ENCODE measurements at regions not wholly inside any gene's neighbourhood (a gene's known extent, or its start where the extent isn't known, plus 50 kb on each side); places are given as distances from the start of the nearest gene placed in this dataset.

- Mint-ChIP-seq H3K36me3 (no peaks in the 10 kb centered on the region), H3K27ac (no peak overlapping the region), H3K9me3 (peaks cover 25% of the 10 kb centered on the region), H3K4me1 (ENCODE audit: low read depth in 2 of 2) (no peaks in the 10 kb centered on the region), H3K27me3 (no peaks in the 10 kb centered on the region), H3K4me3 (no peak overlapping the region)
- DNase-seq (ENCODE audit: low spot score) (no peak), ATAC-seq (no peak)
Measured at GRCh38 chr13:34430294-34430693, 511.8 kb upstream of the NBEA start.

GRCh38 chr13:34431827-34432581 lies 510.1 kb upstream of the NBEA start:
- no peaks in the 10 kb centered on the region for H3K4me1 Mint-ChIP-seq (ENCODE audit: low read depth in 2 of 2)
- no peak overlapping the region for H3K4me3 Mint-ChIP-seq
- no peaks in the 10 kb centered on the region for H3K36me3 Mint-ChIP-seq
- DNase-seq (ENCODE audit: low spot score): no peak
- ATAC-seq: no peak
- no peaks in the 10 kb centered on the region for H3K27me3 Mint-ChIP-seq
- peaks cover 19% of the 10 kb centered on the region for H3K9me3 Mint-ChIP-seq
- no peak overlapping the region for H3K27ac Mint-ChIP-seq

GRCh38 chr13:34435338-34435737 lies 506.7 kb upstream of the NBEA start:
- no peak for ATAC-seq
- Mint-ChIP-seq H3K27ac (no peak overlapping the region), H3K36me3 (no peaks in the 10 kb centered on the region), H3K4me1 (ENCODE audit: low read depth in 2 of 2) (no peaks in the 10 kb centered on the region), H3K27me3 (no peaks in the 10 kb centered on the region), H3K4me3 (no peak overlapping the region), H3K9me3 (peaks cover 7% of the 10 kb centered on the region)
- no peak for DNase-seq (ENCODE audit: low spot score)

- H3K36me3 Mint-ChIP-seq: no peaks in the 10 kb centered on the region
- H3K27me3 Mint-ChIP-seq: no peaks in the 10 kb centered on the region
Measured at GRCh38 chr13:34437873-34438272, 504.2 kb upstream of the NBEA start.

GRCh38 chr13:34452831-34453230 lies 489.2 kb upstream of the NBEA start:
- H3K4me3 Mint-ChIP-seq: no peak overlapping the region
- H3K4me1 Mint-ChIP-seq (ENCODE audit: low read depth in 2 of 2): no peaks in the 10 kb centered on the region
- ATAC-seq (no peak), DNase-seq (ENCODE audit: low spot score) (no peak)
- H3K36me3 Mint-ChIP-seq: no peaks in the 10 kb centered on the region
- no peak overlapping the region for H3K27ac Mint-ChIP-seq
- peaks cover 19% of the 10 kb centered on the region for H3K9me3 Mint-ChIP-seq
- H3K27me3 Mint-ChIP-seq: no peaks in the 10 kb centered on the region

More at GRCh38 chr13:34437873-34438272, 504.2 kb upstream of the NBEA start:
- DNase-seq (ENCODE audit: low spot score) (no peak), ATAC-seq (no peak)
- H3K27ac Mint-ChIP-seq: no peak overlapping the region
- H3K9me3 Mint-ChIP-seq: no peaks in the 10 kb centered on the region
- H3K4me3 Mint-ChIP-seq: no peak overlapping the region
- H3K4me1 Mint-ChIP-seq (ENCODE audit: low read depth in 2 of 2): no peaks in the 10 kb centered on the region

- H3K36me3 Mint-ChIP-seq: no peaks in the 10 kb centered on the region
- H3K4me3 Mint-ChIP-seq: no peak overlapping the region
- H3K27me3 Mint-ChIP-seq: no peaks in the 10 kb centered on the region
- ATAC-seq (no peak), DNase-seq (ENCODE audit: low spot score) (no peak)
- H3K4me1 Mint-ChIP-seq (ENCODE audit: low read depth in 2 of 2): no peaks in the 10 kb centered on the region
- H3K9me3 Mint-ChIP-seq: peaks cover 20% of the 10 kb centered on the region
- no peak overlapping the region for H3K27ac Mint-ChIP-seq
Measured at GRCh38 chr13:34458756-34459715, 483.0 kb upstream of the NBEA start.

GRCh38 chr13:34459856-34460255 lies 482.2 kb upstream of the NBEA start:
- Mint-ChIP-seq H3K36me3 (no peaks in the 10 kb centered on the region), H3K4me1 (ENCODE audit: low read depth in 2 of 2) (no peaks in the 10 kb centered on the region), H3K27ac (no peak overlapping the region), H3K4me3 (no peak overlapping the region), H3K27me3 (no peaks in the 10 kb centered on the region), H3K9me3 (peaks cover 20% of the 10 kb centered on the region)
- DNase-seq (ENCODE audit: low spot score): no peak
- no peak for ATAC-seq

- Mint-ChIP-seq H3K27me3 (no peaks in the 10 kb centered on the region), H3K9me3 (peaks cover 15% of the 10 kb centered on the region), H3K36me3 (no peaks in the 10 kb centered on the region), H3K4me3 (no peak overlapping the region), H3K27ac (no peak overlapping the region), H3K4me1 (ENCODE audit: low read depth in 2 of 2) (no peaks in the 10 kb centered on the region)
- DNase-seq (ENCODE audit: low spot score) (no peak), ATAC-seq (no peak)
Measured at GRCh38 chr13:34462843-34463242, 479.2 kb upstream of the NBEA start.

GRCh38 chr13:34464011-34464410 lies 478.1 kb upstream of the NBEA start:
- no peak overlapping the region for H3K4me3 Mint-ChIP-seq
- no peaks in the 10 kb centered on the region for H3K4me1 Mint-ChIP-seq (ENCODE audit: low read depth in 2 of 2)
- no peaks in the 10 kb centered on the region for H3K36me3 Mint-ChIP-seq
- no peak overlapping the region for H3K27ac Mint-ChIP-seq
- DNase-seq (ENCODE audit: low spot score) (no peak), ATAC-seq (no peak)
- no peaks in the 10 kb centered on the region for H3K27me3 Mint-ChIP-seq
- H3K9me3 Mint-ChIP-seq: peaks cover 14% of the 10 kb centered on the region

GRCh38 chr13:34465423-34465922 lies 476.6 kb upstream of the NBEA start:
- H3K9me3 Mint-ChIP-seq: peaks cover 11% of the 10 kb centered on the region
- DNase-seq (ENCODE audit: low spot score): no peak
- no peak for ATAC-seq
- no peak overlapping the region for H3K27ac Mint-ChIP-seq
- H3K4me3 Mint-ChIP-seq: no peak overlapping the region
- no peaks in the 10 kb centered on the region for H3K4me1 Mint-ChIP-seq (ENCODE audit: low read depth in 2 of 2)
- no peaks in the 10 kb centered on the region for H3K36me3 Mint-ChIP-seq
- no peaks in the 10 kb centered on the region for H3K27me3 Mint-ChIP-seq

GRCh38 chr13:34466301-34466700 lies 475.8 kb upstream of the NBEA start:
- Mint-ChIP-seq H3K36me3 (peaks cover 4% of the 10 kb centered on the region), H3K27ac (no peak overlapping the region), H3K9me3 (peaks cover 6% of the 10 kb centered on the region), H3K27me3 (no peaks in the 10 kb centered on the region), H3K4me3 (no peak overlapping the region), H3K4me1 (ENCODE audit: low read depth in 2 of 2) (no peaks in the 10 kb centered on the region)
- ATAC-seq: no peak
- no peak for DNase-seq (ENCODE audit: low spot score)

- H3K9me3 Mint-ChIP-seq: peaks cover 3% of the 10 kb centered on the region
- ATAC-seq: no peak
- no peak overlapping the region for H3K4me3 Mint-ChIP-seq
- no peaks in the 10 kb centered on the region for H3K27me3 Mint-ChIP-seq
- H3K27ac Mint-ChIP-seq: no peak overlapping the region
- H3K4me1 Mint-ChIP-seq (ENCODE audit: low read depth in 2 of 2): no peaks in the 10 kb centered on the region
- H3K36me3 Mint-ChIP-seq: peaks cover 4% of the 10 kb centered on the region
- DNase-seq (ENCODE audit: low spot score): no peak
Measured at GRCh38 chr13:34467450-34468083, 474.5 kb upstream of the NBEA start.

GRCh38 chr13:34469196-34469986 lies 472.7 kb upstream of the NBEA start:
- peaks cover 3% of the 10 kb centered on the region for H3K9me3 Mint-ChIP-seq
- no peak overlapping the region for H3K27ac Mint-ChIP-seq
- no peak overlapping the region for H3K4me3 Mint-ChIP-seq
- no peak for ATAC-seq
- H3K36me3 Mint-ChIP-seq: peaks cover 4% of the 10 kb centered on the region
- no peak for DNase-seq (ENCODE audit: low spot score)
- H3K4me1 Mint-ChIP-seq (ENCODE audit: low read depth in 2 of 2): no peaks in the 10 kb centered on the region
- no peaks in the 10 kb centered on the region for H3K27me3 Mint-ChIP-seq
